RWPE2 (cell line): ENCODE measurements at regions not wholly inside any gene's neighbourhood (a gene's known extent, or its start where the extent isn't known, plus 50 kb on each side); places are given as distances from the start of the nearest gene placed in this dataset.
"Not testable (repeated sequence)": the region's sequence is repeated elsewhere in the genome, so short reads cannot be mapped to it uniquely, and the experiment has no call there.

ENCODE experiments used
- ATAC-seq: fragments of 200-7000 bp; cut with Tn5 transposase; 3 replicates; pipeline ENCODE4 v1.9.1; 2021; ENCODE audit warnings: low read depth
- DNase-seq: peaks from one replicate; pipeline ENCODE4 v3.0.0-alpha.2; 2020; ENCODE audit warnings: low spot score
- H3K27ac ChIP-seq: fragments of 450-650 bp; 2 replicates; pipeline ENCODE4 v1.5.1; 2017; ENCODE audit warnings: mild to moderate bottlenecking; ENCODE audit not compliant: poor library complexity, severe bottlenecking
- H3K27me3 ChIP-seq: fragments of 250-450 bp; sonication (Bioruptor Pico); 2 replicates; pipeline ENCODE4 v1.5.1; 2021; ENCODE audit warnings: mild to moderate bottlenecking, moderate library complexity; ENCODE audit not compliant: insufficient read depth, poor library complexity, severe bottlenecking
- H3K36me3 ChIP-seq: fragments of 250-450 bp; sonication (Bioruptor Pico); 2 replicates; pipeline ENCODE4 v1.5.1; 2020; ENCODE audit warnings: low read depth, mild to moderate bottlenecking, moderate library complexity
- H3K4me1 ChIP-seq: fragments of 250-450 bp; sonication (Bioruptor Pico); 2 replicates; pipeline ENCODE4 v1.5.1; 2021; ENCODE audit warnings: mild to moderate bottlenecking, moderate library complexity; ENCODE audit not compliant: insufficient read depth, poor library complexity, severe bottlenecking
- H3K4me3 ChIP-seq: fragments of 250-450 bp; sonication (Bioruptor Pico); 2 replicates; pipeline ENCODE4 v1.5.1; 2021; ENCODE audit warnings: mild to moderate bottlenecking, moderate library complexity; ENCODE audit not compliant: severe bottlenecking
- H3K9me3 ChIP-seq: fragments of 250-450 bp; sonication (Bioruptor Pico); 2 replicates; pipeline ENCODE4 v1.5.1; 2021; ENCODE audit warnings: mild to moderate bottlenecking, moderate library complexity; ENCODE audit not compliant: severe bottlenecking
- TF ChIP-seq, protein P1 (sequence below): fragments of 450-650 bp; IDR thresholded peaks from one replicate; pipeline ENCODE4 v1.5.1; 2017; ENCODE audit warnings: mild to moderate bottlenecking, moderate library complexity; ENCODE audit not compliant: poor library complexity, severe bottlenecking

DNA sequence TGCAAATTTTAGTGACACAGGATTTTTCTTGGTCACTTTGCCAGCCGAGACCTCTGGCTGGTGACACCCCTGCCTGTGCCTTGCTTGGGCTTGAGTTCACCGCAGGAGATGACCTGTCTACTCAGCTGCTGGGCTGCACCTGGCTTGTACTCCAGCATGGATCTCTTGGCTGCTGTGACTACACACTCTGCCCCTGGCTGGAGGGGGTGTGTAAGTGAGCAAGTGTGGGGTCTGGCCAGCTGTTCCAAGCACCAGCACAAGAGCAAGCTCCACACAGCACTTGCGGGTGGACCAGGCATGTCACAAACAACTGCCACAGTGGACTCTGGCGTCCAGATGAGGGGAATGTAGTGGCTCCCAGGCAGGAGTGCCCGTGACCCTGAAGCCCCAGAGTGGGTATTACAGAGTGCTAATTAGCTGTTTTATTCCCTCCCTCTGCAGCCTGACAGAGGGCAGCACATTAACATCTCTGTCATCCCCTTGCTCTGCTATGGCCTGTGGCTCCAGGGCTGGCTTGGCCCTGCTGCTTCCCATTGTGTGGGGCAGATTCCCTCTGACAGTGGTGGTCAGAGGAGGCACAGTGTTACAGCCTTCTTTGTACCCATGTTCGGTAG is 1387.2 kb downstream of the OLFM4 start:
- TF ChIP-seq, protein P1, sequence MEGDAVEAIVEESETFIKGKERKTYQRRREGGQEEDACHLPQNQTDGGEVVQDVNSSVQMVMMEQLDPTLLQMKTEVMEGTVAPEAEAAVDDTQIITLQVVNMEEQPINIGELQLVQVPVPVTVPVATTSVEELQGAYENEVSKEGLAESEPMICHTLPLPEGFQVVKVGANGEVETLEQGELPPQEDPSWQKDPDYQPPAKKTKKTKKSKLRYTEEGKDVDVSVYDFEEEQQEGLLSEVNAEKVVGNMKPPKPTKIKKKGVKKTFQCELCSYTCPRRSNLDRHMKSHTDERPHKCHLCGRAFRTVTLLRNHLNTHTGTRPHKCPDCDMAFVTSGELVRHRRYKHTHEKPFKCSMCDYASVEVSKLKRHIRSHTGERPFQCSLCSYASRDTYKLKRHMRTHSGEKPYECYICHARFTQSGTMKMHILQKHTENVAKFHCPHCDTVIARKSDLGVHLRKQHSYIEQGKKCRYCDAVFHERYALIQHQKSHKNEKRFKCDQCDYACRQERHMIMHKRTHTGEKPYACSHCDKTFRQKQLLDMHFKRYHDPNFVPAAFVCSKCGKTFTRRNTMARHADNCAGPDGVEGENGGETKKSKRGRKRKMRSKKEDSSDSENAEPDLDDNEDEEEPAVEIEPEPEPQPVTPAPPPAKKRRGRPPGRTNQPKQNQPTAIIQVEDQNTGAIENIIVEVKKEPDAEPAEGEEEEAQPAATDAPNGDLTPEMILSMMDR, result no peak
- DNase-seq, result no peak

DNA sequence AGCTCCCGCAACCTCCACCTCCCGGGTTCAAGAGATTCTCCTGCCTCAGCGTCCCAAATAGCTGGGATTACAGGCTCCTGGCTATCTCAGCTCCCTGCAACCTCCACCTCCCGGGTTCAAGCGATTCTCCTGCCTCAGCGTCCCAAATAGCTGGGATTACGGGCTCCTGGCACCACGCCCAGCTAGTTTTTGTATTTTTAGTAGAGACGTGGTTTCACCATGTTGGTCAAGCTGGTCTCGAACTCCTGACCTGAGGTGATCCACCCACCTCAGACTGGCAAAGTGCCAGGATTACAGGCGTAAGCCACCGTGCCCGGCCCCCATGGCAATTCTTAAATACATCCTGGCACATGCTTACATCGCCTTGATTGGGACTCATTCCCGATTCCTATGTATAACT is 1394.3 kb downstream of the OLFM4 start:
- not testable (repeated sequence) for H3K4me3 ChIP-seq, H3K4me1 ChIP-seq, H3K36me3 ChIP-seq, H3K27me3 ChIP-seq, DNase-seq, H3K27ac ChIP-seq, ATAC-seq, H3K9me3 ChIP-seq

More for the DNA sequence above, 1387.2 kb downstream of the OLFM4 start:
- ATAC-seq, result no peak
- H3K4me3 ChIP-seq, result no peak overlapping the region
- no peaks in the 10 kb centered on the region for H3K9me3 ChIP-seq
- H3K27me3 ChIP-seq, result no peaks in the 10 kb centered on the region
- H3K4me1 ChIP-seq, result no peaks in the 10 kb centered on the region
- no peaks in the 10 kb centered on the region for H3K36me3 ChIP-seq
- H3K27ac ChIP-seq, result no peak overlapping the region

DNA sequence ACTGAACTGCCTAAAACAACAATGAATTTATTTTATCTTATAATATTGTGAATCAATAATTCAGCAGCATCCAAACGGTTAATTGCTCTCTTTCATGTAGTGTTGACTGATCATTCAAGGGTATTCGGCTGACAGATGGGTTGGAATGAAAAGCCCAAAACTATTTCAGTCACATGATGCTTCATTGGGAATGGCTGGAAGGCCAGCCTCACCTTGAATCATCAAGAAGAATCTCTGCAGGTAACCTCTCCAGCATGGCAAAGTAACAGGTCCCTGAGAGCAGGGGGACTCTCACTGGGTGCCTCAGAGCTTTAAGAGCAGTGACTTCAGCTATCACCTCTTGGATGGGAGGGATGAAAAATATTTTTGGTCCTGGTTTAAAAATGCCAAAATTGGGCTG is 1395.7 kb downstream of the OLFM4 start:
- TF ChIP-seq, protein P1, result no peak
- Histone ChIP-seq H3K4me3 (no peak overlapping the region), H3K27me3 (no peaks in the 10 kb centered on the region), H3K4me1 (no peaks in the 10 kb centered on the region), H3K27ac (no peak overlapping the region), H3K36me3 (no peaks in the 10 kb centered on the region), H3K9me3 (no peaks in the 10 kb centered on the region)
- DNase-seq, result no peak
- no peak for ATAC-seq

DNA sequence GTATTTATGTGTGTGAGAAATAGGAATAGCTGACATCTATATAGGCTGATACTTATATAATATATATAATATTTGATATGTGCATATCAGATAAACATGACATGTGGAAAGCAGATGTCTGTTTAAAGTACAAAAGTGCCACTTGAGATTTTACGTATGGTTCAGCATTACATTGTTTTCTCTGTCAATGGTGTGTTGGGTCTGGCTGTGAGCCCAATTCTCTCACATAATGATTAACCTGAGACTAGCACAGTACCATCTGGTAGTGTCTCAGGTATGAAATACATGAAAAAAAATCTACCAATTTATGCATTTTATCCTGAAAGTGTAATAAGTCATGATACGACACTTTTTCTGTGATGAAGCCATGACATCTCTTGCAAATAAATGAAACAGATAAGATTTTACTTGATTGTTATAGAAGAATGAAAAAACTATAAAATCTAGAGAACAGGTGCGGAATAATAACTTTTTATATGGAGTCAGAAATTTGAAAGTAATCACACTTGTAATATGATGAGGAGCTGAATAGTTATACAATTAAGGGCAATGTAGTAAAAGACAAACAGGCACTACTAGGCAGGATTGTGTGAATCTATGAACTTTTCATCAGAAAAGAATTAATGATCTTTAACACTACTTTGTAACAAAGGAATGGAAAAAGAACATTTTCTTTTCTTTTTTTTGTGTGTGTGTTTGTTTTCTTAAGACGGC is 1405.0 kb downstream of the OLFM4 start:
- no peaks in the 10 kb centered on the region for H3K36me3 ChIP-seq
- no peaks in the 10 kb centered on the region for H3K9me3 ChIP-seq
- no peaks in the 10 kb centered on the region for H3K4me1 ChIP-seq
- H3K27me3 ChIP-seq, result no peaks in the 10 kb centered on the region
- DNase-seq (no peak), ATAC-seq (no peak)
- no peak overlapping the region for H3K27ac ChIP-seq
- TF ChIP-seq, protein P1, result no peak
- no peak overlapping the region for H3K4me3 ChIP-seq

DNA sequence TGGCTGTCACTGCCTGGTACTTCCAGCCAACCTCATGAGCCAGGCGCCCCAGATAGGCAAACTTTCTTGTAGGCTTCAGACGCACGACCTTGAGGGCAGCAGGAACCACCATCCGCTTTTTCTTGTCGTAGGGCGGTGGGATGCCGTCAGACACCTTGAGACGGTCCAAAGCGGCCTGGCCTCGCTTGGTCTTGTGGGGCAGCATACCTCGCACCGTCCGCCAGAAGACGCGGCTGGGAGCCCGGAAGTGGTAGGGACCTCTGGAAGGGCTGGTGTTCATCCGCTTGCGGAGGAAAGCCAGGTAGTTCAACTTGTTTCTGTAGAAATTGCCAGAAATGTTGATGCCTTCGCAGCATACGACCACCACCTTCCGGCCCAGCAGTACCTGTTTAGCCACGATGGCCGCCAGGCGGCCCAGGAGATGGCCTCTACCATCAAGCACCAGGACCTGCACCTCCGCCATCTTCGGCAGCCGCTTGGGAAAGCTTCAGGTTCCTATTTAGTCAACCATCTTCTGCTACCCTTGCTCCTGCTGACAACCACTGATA is 1412.3 kb downstream of the OLFM4 start:
- not testable (repeated sequence) for H3K4me3 ChIP-seq, H3K9me3 ChIP-seq, H3K4me1 ChIP-seq, DNase-seq, H3K27ac ChIP-seq, H3K36me3 ChIP-seq, ATAC-seq, H3K27me3 ChIP-seq
